OCI-LY3 (cell line): ENCODE measurements at regions not wholly inside any gene's neighbourhood (a gene's known extent, or its start where the extent isn't known, plus 50 kb on each side); places are given as distances from the start of the nearest gene placed in this dataset.

Experiments used
- H2AFZ ChIP-seq: fragments of 200-600, 300-600 bp; shearing (Covaris generic); 2 replicates; pipeline ENCODE4 v1.6.0; 2014; ENCODE audit warnings: antibody characterized with exemption, low read depth, low read length
- H3K27ac ChIP-seq: fragments of 200-600, 300-600 bp; sonication (generic); 2 replicates; pipeline ENCODE4 v1.5.1; 2014; ENCODE audit warnings: mild to moderate bottlenecking, low read length, moderate library complexity, mixed read lengths
- H3K27me3 ChIP-seq: fragments of 200-600, 300-600 bp; sonication (generic); 2 replicates; pipeline ENCODE4 v1.6.1; 2014; ENCODE audit warnings: low read depth, low read length, mixed read lengths
- H3K36me3 ChIP-seq: fragments of 200-600, 300-600 bp; sonication (generic); replicated peaks from 2 replicates; pipeline ENCODE3; 2014; ENCODE audit warnings: low read depth, low read length, mixed read lengths
- H3K4me1 ChIP-seq: fragments of 300-600, 200-600 bp; sonication (generic); 2 replicates; pipeline ENCODE4 v1.6.1; 2014; ENCODE audit warnings: low read length, mixed read lengths
- H3K4me2 ChIP-seq: fragments of 200-600, 300-600 bp; sonication (generic); 2 replicates; pipeline ENCODE4 v1.6.1; 2014; ENCODE audit warnings: low read length, mixed read lengths
- H3K4me3 ChIP-seq: fragments of 300-600, 200-600 bp; sonication (generic); 2 replicates; pipeline ENCODE4 v1.5.1; 2014; ENCODE audit warnings: antibody characterized with exemption, mild to moderate bottlenecking, low read length, moderate library complexity
- H3K79me2 ChIP-seq: fragments of 300-600, 200-600 bp; shearing (Covaris generic); 2 replicates; pipeline ENCODE4 v1.6.1; 2014; ENCODE audit warnings: mild to moderate bottlenecking, low read length, mixed read lengths
- H3K9ac ChIP-seq: fragments of 300-600, 200-600 bp; shearing (Covaris generic); 2 replicates; pipeline ENCODE4 v1.6.0; 2014; ENCODE audit warnings: mild to moderate bottlenecking, low read length, moderate library complexity
- H3K9me3 ChIP-seq: fragments of 200-600, 300-600 bp; shearing (Covaris generic); 2 replicates; pipeline ENCODE4 v1.6.1; 2014; ENCODE audit warnings: low read length, mixed read lengths; ENCODE audit not compliant: insufficient read depth
- H4K20me1 ChIP-seq: fragments of 200-600, 300-600 bp; sonication (generic); 2 replicates; pipeline ENCODE4 v1.6.1; 2016; ENCODE audit warnings: low read length, mixed read lengths; ENCODE audit not compliant: insufficient read depth
- EZH2phosphoT487 ChIP-seq: fragments of 200-600 bp; shearing (Covaris generic); IDR thresholded peaks from 2 replicates; pipeline ENCODE4 v1.6.1; 2018; ENCODE audit warnings: antibody characterized with exemption, mixed run types, low read depth
- TF ChIP-seq, protein P1 (sequence below): fragments of 200-600, 300-600 bp; sonication (generic); IDR thresholded peaks from 2 replicates; pipeline ENCODE4 v1.5.1; 2014; ENCODE audit warnings: antibody characterized with exemption, low read length, low read depth

DNA sequence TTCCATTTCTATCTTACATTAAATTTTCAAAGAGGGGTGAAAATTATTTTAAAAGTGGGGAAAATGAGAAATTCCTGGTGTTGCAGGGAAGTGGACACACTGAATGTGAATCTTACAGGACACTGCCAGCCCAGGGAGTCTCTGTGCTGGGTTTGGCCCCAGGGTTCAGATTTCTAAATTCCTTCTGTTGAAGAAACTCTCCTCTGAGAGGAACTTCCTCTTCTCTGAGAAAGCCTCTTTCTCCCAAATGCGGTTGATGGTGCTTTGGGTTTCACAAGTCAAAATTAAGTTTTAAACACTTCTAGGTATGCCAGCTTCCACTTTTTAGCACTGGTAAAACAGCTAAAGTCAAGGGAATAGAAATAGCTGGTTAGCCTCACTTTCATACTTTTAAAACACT lies 317.9 kb upstream of the ITGA1 start:
- Histone ChIP-seq H4K20me1 (no peaks in the 10 kb centered on the region), H3K27ac (no peak overlapping the region), H3K9me3 (no peaks in the 10 kb centered on the region), H3K4me3 (peak overlapping the region; percentile 37), H3K27me3 (no peaks in the 10 kb centered on the region), H3K36me3 (no peaks in the 10 kb centered on the region), H2AFZ (no peak overlapping the region), H3K4me1 (peaks cover 10% of the 10 kb centered on the region), H3K9ac (no peak overlapping the region), H3K79me2 (no peaks in the 10 kb centered on the region), H3K4me2 (peak overlapping the region; percentile 50)
- no peak for TF ChIP-seq EZH2phosphoT487
- TF ChIP-seq, protein P1, sequence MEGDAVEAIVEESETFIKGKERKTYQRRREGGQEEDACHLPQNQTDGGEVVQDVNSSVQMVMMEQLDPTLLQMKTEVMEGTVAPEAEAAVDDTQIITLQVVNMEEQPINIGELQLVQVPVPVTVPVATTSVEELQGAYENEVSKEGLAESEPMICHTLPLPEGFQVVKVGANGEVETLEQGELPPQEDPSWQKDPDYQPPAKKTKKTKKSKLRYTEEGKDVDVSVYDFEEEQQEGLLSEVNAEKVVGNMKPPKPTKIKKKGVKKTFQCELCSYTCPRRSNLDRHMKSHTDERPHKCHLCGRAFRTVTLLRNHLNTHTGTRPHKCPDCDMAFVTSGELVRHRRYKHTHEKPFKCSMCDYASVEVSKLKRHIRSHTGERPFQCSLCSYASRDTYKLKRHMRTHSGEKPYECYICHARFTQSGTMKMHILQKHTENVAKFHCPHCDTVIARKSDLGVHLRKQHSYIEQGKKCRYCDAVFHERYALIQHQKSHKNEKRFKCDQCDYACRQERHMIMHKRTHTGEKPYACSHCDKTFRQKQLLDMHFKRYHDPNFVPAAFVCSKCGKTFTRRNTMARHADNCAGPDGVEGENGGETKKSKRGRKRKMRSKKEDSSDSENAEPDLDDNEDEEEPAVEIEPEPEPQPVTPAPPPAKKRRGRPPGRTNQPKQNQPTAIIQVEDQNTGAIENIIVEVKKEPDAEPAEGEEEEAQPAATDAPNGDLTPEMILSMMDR: no peak

DNA sequence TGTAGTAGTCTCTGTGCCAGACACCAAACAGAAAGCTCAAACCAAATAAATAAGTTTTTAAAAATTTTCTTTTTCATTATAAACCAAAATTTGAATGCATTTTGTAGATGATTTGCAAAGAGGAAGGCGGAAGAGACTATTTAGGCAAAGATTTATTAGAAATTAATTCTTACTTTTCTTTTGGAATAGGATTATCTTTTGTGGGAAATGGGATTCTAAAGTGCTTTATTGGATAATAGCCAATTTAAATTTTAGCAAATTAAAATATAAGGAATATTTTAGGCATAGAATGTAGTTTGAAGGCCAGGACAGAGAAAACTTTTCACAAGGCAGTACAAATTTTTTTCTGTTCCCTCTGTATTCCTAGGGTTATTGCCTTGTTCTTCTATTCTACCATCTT lies 311.4 kb upstream of the ITGA1 start:
- Histone ChIP-seq H3K79me2 (no peaks in the 10 kb centered on the region), H3K9ac (no peak overlapping the region), H3K36me3 (no peaks in the 10 kb centered on the region), H4K20me1 (no peaks in the 10 kb centered on the region), H3K4me2 (no peak overlapping the region), H2AFZ (no peak overlapping the region), H3K4me1 (no peaks in the 10 kb centered on the region), H3K9me3 (peaks cover 3% of the 10 kb centered on the region; the same call in 1 of the 2 replicates), H3K27ac (no peak overlapping the region), H3K27me3 (no peaks in the 10 kb centered on the region), H3K4me3 (no peak overlapping the region)
- TF ChIP-seq, protein P1: no peak
- no peak for TF ChIP-seq EZH2phosphoT487

DNA sequence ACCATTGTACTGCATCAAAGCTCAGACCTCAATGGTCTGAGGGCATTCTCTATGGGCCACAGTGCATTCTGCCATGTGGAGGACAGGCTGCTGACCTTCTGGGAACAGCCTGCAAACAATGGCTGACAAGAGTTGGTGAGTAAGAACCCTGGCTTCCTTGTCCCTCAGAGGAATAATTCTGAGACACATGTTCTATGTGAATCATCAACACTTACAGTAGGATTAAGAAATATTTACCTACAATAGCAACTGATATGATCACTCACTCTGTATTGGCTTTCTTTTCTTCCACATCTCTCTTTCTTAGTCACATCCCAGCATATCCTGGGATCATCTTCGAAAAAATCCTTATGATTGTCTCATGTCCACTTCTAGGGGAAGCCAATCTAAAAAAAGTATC lies 306.5 kb upstream of the ITGA1 start:
- TF ChIP-seq, protein P1: no peak
- no peak for TF ChIP-seq EZH2phosphoT487
- H3K27ac ChIP-seq: no peak overlapping the region
- no peaks in the 10 kb centered on the region for H4K20me1 ChIP-seq
- H3K4me1 ChIP-seq: no peaks in the 10 kb centered on the region
- H3K4me3 ChIP-seq: no peak overlapping the region
- no peak overlapping the region for H3K9ac ChIP-seq
- H3K4me2 ChIP-seq: no peak overlapping the region
- H3K27me3 ChIP-seq: no peaks in the 10 kb centered on the region
- no peak overlapping the region for H2AFZ ChIP-seq
- H3K36me3 ChIP-seq: no peaks in the 10 kb centered on the region
- H3K9me3 ChIP-seq: peaks cover 3% of the 10 kb centered on the region; the same call in 1 of the 2 replicates
- H3K79me2 ChIP-seq: no peaks in the 10 kb centered on the region

DNA sequence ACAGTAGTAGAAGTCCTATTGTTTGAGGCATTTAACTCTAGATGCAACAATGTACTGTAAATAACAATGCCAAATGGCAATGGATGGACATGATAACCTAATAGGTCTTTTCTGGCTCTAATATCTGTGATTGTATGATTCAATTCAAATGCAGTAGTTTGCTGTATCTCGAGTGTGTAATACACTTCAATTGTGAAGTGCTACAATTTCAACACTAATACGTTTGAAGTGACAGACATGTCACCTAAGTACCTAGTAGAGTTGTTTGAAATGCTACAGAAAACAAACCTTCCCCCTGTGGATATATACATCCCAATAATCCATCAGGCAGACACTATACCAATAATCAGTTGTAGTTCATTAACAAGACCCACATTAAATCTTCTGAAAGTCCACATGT lies 305.9 kb upstream of the ITGA1 start:
- Histone ChIP-seq H3K27me3 (no peaks in the 10 kb centered on the region), H3K27ac (no peak overlapping the region), H3K79me2 (no peaks in the 10 kb centered on the region), H3K36me3 (no peaks in the 10 kb centered on the region), H4K20me1 (no peaks in the 10 kb centered on the region), H3K4me1 (no peaks in the 10 kb centered on the region), H3K4me3 (no peak overlapping the region), H3K4me2 (no peak overlapping the region), H2AFZ (no peak overlapping the region), H3K9ac (no peak overlapping the region), H3K9me3 (peaks cover 3% of the 10 kb centered on the region; the same call in 1 of the 2 replicates)
- TF ChIP-seq EZH2phosphoT487: no peak
- TF ChIP-seq, protein P1: no peak
